ENCODE measurements at regions not wholly inside any gene's neighbourhood (a gene's known extent, or its start where the extent isn't known, plus 50 kb on each side); places are given as distances from the start of the nearest gene placed in this dataset.

GRCh38 chr3:72334681-72335457, 513.4 kb downstream of the SHQ1 start:
- TF ChIP-seq POLR2AphosphoS5 (IDR thresholded peaks at IDR 0.05; ENCODE audit: low read depth, low read length) (no peak), CTCF (IDR thresholded peaks at IDR 0.05) (no peak), TAF1 (IDR thresholded peaks at IDR 0.05; ENCODE audit: borderline replicate concordance, low read depth, low read length) (no peak), RFX5 (IDR thresholded peaks at IDR 0.05; ENCODE audit: low read length) (no peak), EZH2phosphoT487 (IDR thresholded peaks at IDR 0.05; ENCODE audit: borderline replicate concordance, low read depth) (no peak), YY1 (IDR thresholded peaks at IDR 0.05; ENCODE audit: low read depth) (no peak), CHD2 (IDR thresholded peaks at IDR 0.05; ENCODE audit: low read length, partially characterized antibody) (no peak), GATA2 (CRISPR knock-in tag; IDR thresholded peaks at IDR 0.05) (no peak), SIN3A (IDR thresholded peaks at IDR 0.05; ENCODE audit: borderline replicate concordance, low read depth, low read length) (no peak), TCF12 (IDR thresholded peaks at IDR 0.05) (no peak), MAX (IDR thresholded peaks at IDR 0.05; ENCODE audit: low read depth) (no peak), USF2 (IDR thresholded peaks at IDR 0.05; ENCODE audit: borderline replicate concordance, low read depth, low read length) (no peak), REST (IDR thresholded peaks at IDR 0.05; ENCODE audit: low read depth, low read length) (no peak)
- TF ChIP-seq, protein P1, sequence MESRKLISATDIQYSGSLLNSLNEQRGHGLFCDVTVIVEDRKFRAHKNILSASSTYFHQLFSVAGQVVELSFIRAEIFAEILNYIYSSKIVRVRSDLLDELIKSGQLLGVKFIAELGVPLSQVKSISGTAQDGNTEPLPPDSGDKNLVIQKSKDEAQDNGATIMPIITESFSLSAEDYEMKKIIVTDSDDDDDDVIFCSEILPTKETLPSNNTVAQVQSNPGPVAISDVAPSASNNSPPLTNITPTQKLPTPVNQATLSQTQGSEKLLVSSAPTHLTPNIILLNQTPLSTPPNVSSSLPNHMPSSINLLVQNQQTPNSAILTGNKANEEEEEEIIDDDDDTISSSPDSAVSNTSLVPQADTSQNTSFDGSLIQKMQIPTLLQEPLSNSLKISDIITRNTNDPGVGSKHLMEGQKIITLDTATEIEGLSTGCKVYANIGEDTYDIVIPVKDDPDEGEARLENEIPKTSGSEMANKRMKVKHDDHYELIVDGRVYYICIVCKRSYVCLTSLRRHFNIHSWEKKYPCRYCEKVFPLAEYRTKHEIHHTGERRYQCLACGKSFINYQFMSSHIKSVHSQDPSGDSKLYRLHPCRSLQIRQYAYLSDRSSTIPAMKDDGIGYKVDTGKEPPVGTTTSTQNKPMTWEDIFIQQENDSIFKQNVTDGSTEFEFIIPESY (IDR thresholded peaks at IDR 0.05; ENCODE audit: borderline replicate concordance, low read depth): no peak
